ENCODE measurements at regions not wholly inside any gene's neighbourhood (a gene's known extent, or its start where the extent isn't known, plus 50 kb on each side); places are given as distances from the start of the nearest gene placed in this dataset.
"Not testable (repeated sequence)": the region's sequence is repeated elsewhere in the genome, so short reads cannot be mapped to it uniquely, and the experiment has no call there.

DNA sequence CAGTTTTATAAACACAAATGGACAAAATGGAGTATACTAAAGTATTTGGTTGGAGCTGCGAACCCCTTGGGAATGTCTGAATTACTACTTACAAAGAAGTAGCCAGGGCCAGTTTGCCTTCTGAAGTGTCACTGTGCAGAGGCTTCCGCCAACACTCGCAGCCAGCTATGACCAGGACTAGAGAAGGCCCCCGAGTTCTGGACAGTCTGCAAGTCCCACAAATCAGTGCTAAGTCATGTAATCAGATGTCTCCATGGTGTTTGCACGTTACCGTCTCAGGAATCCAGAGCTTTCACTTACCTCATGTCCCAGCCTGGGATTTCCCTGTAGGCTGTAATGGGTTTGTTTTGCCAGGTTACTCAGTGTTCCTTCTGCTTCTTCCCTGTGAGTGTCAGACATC lies 106.6 kb upstream of the SPAG17 start:
- DNase-seq (ENCODE audit: low read depth), result no peak
- TF ChIP-seq, protein P1, sequence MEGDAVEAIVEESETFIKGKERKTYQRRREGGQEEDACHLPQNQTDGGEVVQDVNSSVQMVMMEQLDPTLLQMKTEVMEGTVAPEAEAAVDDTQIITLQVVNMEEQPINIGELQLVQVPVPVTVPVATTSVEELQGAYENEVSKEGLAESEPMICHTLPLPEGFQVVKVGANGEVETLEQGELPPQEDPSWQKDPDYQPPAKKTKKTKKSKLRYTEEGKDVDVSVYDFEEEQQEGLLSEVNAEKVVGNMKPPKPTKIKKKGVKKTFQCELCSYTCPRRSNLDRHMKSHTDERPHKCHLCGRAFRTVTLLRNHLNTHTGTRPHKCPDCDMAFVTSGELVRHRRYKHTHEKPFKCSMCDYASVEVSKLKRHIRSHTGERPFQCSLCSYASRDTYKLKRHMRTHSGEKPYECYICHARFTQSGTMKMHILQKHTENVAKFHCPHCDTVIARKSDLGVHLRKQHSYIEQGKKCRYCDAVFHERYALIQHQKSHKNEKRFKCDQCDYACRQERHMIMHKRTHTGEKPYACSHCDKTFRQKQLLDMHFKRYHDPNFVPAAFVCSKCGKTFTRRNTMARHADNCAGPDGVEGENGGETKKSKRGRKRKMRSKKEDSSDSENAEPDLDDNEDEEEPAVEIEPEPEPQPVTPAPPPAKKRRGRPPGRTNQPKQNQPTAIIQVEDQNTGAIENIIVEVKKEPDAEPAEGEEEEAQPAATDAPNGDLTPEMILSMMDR (IDR thresholded peaks at IDR 0.05; ENCODE audit: low read length, missing control alignments), result no peak

DNA sequence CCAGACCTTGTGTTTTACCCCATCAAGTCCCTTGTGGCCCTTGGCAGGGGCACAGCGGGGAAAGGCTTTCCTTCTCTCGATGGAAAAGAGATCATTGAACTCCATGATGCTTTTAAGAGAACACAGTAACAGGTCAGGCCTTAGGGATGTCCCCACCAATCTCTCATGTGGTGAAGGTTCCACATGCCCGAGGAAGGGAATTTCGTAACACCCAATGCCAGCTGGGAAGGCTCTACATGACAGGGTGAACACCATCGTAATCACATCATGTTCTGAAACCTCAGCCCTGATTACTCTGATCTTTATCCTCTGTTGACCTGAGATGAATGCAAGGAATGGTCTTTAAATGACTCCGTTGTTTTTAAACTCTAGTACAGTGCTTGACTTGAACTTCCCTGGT lies 105.5 kb upstream of the SPAG17 start:
- TF ChIP-seq, protein P1 (IDR thresholded peaks at IDR 0.05; ENCODE audit: low read length, missing control alignments), result no peak
- DNase-seq (ENCODE audit: low read depth), result no peak
- H3K4me3 ChIP-seq (replicated peaks; ENCODE audit: low read depth, low read length), result no peak overlapping the region

More for the DNA sequence above, 106.6 kb upstream of the SPAG17 start:
- no peak overlapping the region for H3K4me3 ChIP-seq (replicated peaks; ENCODE audit: low read depth, low read length)

DNA sequence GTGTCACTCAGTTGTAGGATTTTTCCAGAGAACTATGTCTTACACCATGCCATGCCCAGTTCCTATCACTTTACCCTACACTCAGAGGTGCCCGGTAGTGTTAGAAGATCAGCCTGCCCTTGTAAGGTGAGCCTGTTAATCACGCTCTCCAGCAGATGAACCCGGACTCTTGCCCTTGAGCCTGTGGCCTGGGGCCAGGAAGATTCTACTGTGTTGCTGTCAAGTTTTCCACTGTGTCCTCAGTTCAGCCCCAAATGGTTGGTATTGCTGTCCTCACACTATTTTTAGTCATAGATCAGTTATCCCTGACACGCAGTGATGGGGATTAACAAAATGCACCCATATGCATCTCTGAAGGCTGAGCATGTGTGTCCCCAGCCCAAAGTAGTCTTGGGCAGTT lies 105.0 kb upstream of the SPAG17 start:
- TF ChIP-seq, protein P1 (IDR thresholded peaks at IDR 0.05; ENCODE audit: low read length, missing control alignments), result no peak
- no peak overlapping the region for H3K4me3 ChIP-seq (replicated peaks; ENCODE audit: low read depth, low read length)
- no peak for DNase-seq (ENCODE audit: low read depth)

DNA sequence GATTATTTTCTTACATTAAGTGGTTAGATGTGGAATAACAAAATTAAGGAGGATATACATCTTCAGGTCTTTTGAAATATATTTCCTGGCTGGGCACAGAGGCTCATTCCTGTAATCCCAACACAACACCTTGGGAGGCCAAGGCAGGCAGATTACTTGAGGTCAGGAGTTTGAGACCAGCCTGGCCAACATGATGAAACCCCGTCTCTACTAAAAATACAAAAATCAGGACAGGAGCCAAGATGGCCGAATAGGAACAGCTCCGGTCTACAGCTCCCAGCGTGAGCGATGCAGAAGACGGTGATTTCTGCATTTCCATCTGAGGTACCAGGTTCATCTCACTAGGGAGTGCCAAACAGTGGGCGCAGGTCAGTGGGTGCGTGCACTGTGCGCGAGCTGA lies 95.6 kb upstream of the SPAG17 start:
- not testable (repeated sequence) for DNase-seq (ENCODE audit: low read depth); H3K4me3 ChIP-seq (replicated peaks; ENCODE audit: low read depth, low read length)

DNA sequence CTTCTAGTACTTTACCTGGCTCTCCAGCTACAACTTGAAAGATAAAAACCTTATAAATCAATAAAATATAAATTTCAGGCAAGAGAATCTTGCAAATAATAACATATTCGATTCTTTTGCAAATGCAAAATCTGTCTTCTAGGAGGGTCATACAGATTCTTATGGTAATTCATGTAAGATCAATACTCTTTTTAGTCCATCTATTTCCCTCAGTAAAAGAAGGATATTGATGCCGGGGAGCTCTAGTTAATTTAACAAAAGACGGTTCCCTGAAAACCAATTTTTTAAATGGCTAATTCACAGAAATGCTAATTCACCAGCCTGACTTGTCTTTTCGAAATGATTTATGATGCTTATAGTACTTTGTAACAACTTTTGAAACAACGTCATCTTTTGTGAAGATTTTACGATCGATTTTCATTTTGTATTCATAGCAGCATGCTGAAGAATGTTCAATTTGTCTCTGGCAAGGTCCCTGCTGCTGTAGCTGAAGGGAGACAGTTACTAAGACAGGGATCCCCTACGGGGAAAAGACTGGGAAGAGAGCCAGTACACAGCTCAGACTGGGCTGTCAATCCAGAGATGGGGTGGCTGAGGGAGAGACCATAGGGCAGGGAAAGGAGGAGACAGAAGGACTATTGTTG lies 90.6 kb upstream of the SPAG17 start:
- DNase-seq (ENCODE audit: low read depth), result no peak
- no peak overlapping the region for H3K4me3 ChIP-seq (replicated peaks; ENCODE audit: low read depth, low read length)
- TF ChIP-seq, protein P1 (IDR thresholded peaks at IDR 0.05; ENCODE audit: low read length, missing control alignments), result no peak

DNA sequence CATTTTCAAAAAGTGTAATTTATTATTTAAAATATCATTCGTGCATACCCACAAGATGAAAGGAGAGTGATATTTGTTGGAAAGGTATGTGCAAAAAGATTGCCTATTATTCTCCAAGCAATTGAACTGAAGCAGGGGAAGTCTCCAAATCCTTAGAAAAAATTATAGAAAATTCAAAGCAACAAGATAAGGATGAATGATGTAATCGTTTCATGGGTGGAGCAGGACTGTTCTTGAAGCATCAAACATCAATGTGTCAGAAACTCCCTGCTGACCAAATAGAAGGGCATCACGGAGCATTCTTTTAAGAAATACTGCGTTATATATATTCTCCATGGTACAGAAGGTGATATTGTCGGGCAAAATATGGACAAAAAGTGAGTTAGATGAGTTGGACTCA lies 87.9 kb upstream of the SPAG17 start:
- TF ChIP-seq, protein P1 (IDR thresholded peaks at IDR 0.05; ENCODE audit: low read length, missing control alignments), result no peak
- H3K4me3 ChIP-seq (replicated peaks; ENCODE audit: low read depth, low read length), result no peak overlapping the region
- no peak for DNase-seq (ENCODE audit: low read depth)

DNA sequence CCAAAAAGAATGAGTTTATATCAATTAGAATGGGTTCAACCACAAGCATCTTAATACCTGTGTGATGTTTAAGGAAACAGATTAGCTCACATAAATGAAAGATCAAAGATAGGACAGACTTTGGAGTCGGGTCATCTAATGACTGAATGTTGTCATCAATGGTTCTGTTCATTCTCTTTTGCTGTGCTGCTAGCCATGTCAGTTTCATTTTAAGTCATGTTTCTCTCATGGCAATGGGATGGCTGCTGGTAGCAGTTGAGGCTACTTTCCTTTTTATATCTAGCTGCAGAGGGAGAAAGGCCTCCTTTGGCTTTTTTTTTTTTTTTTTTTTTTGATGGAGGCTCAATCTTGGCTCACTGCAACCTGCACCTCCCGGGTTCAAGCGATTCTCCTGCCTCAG lies 86.9 kb upstream of the SPAG17 start:
- no peak overlapping the region for H3K4me3 ChIP-seq (replicated peaks; ENCODE audit: low read depth, low read length)
- TF ChIP-seq, protein P1 (IDR thresholded peaks at IDR 0.05; ENCODE audit: low read length, missing control alignments), result no peak
- DNase-seq (ENCODE audit: low read depth), result no peak

Data from fibroblast of pulmonary artery (primary cell).